ENCODE measurements at regions not wholly inside any gene's neighbourhood (a gene's known extent, or its start where the extent isn't known, plus 50 kb on each side); places are given as distances from the start of the nearest gene placed in this dataset.

DNA sequence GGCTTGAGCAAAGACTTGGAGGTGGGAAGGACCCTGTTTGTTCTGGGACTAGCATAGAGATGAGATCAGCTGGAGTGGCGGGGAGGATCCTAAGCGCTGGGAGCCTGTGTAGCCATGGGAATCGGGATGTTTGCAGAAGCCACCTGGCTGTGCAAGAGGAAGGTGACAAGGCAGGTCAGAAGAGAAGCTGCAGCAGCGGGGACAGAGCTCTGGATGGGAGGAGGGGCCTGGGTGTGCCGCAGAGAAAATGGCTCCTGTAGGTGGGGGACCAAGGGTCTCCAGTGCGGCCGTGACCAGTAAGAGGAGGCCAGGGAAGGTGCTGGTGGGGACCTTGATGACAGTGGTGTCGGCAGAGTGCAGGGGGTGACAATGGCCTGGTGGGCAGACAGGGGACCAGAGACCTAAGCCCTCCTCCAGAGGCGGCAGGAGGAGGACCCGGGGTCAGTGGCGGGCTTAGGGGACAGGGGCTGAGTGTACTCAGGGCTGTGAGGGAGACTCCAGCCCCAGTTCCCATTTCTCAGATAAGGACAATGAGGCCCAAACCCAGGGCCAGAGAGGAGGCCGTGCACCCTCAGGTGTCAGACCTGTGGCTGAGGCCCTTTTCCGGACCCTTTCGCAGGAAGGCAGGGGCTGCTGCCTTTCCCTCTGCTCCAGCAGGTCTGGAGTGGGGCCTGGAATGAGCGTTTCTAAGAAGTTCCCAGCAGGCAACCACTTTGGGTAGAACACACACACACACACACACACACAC is 206.6 kb upstream of the RTL1 start:
- no peak for DNase-seq (ENCODE audit: low spot score)
- H3K4me1 ChIP-seq (replicated peaks): no peaks in the 10 kb centered on the region
- no peak for TF ChIP-seq POLR2A (IDR thresholded peaks at IDR 0.05)
- TF ChIP-seq POLR2AphosphoS5 (IDR thresholded peaks at IDR 0.05): no peak
- TF ChIP-seq CTCF (IDR thresholded peaks at IDR 0.05): no peak
- no peak overlapping the region for H3K27ac ChIP-seq
- H3K36me3 ChIP-seq: no peaks in the 10 kb centered on the region
- peaks cover 4% of the 10 kb centered on the region for H3K27me3 ChIP-seq (replicated peaks; ENCODE audit: insufficient read depth)
- H3K9me3 ChIP-seq: no peaks in the 10 kb centered on the region
- intact Hi-C loops (cut with DNase I): no loop called here
- WGBS: 84% methylated on average over 14 of the region's 15 CpGs
- H3K4me3 ChIP-seq: no peak overlapping the region

- Histone ChIP-seq H3K4me1 (replicated peaks) (no peaks in the 10 kb centered on the region), H3K36me3 (no peaks in the 10 kb centered on the region), H3K4me3 (no peak overlapping the region), H3K9me3 (no peaks in the 10 kb centered on the region), H3K27me3 (replicated peaks; ENCODE audit: insufficient read depth) (peaks cover 4% of the 10 kb centered on the region), H3K27ac (no peak overlapping the region)
- intact Hi-C loops (cut with DNase I): no loop called here
- 82% methylated on average over 20 of the region's 22 CpGs for WGBS
- no peak for TF ChIP-seq POLR2AphosphoS5 (IDR thresholded peaks at IDR 0.05)
- no peak for TF ChIP-seq CTCF (IDR thresholded peaks at IDR 0.05)
- no peak for TF ChIP-seq POLR2A (IDR thresholded peaks at IDR 0.05)
- DNase-seq (ENCODE audit: low spot score): no peak
Measured at GRCh38 chr14:101110729-101111619, 207.5 kb upstream of the RTL1 start.

GRCh38 chr14:101111620-101112290 is 208.2 kb upstream of the RTL1 start:
- Histone ChIP-seq H3K9me3 (no peaks in the 10 kb centered on the region), H3K4me1 (replicated peaks) (no peaks in the 10 kb centered on the region), H3K27me3 (replicated peaks; ENCODE audit: insufficient read depth) (peaks cover 4% of the 10 kb centered on the region), H3K4me3 (no peak overlapping the region), H3K27ac (no peak overlapping the region), H3K36me3 (no peaks in the 10 kb centered on the region)
- intact Hi-C loops (cut with DNase I): no loop called here
- no peak for DNase-seq (ENCODE audit: low spot score)
- 69% methylated on average over 22 of the region's 23 CpGs for WGBS
- no peak for TF ChIP-seq POLR2A (IDR thresholded peaks at IDR 0.05)
- TF ChIP-seq POLR2AphosphoS5 (IDR thresholded peaks at IDR 0.05): no peak
- no peak for TF ChIP-seq CTCF (IDR thresholded peaks at IDR 0.05)

DNA sequence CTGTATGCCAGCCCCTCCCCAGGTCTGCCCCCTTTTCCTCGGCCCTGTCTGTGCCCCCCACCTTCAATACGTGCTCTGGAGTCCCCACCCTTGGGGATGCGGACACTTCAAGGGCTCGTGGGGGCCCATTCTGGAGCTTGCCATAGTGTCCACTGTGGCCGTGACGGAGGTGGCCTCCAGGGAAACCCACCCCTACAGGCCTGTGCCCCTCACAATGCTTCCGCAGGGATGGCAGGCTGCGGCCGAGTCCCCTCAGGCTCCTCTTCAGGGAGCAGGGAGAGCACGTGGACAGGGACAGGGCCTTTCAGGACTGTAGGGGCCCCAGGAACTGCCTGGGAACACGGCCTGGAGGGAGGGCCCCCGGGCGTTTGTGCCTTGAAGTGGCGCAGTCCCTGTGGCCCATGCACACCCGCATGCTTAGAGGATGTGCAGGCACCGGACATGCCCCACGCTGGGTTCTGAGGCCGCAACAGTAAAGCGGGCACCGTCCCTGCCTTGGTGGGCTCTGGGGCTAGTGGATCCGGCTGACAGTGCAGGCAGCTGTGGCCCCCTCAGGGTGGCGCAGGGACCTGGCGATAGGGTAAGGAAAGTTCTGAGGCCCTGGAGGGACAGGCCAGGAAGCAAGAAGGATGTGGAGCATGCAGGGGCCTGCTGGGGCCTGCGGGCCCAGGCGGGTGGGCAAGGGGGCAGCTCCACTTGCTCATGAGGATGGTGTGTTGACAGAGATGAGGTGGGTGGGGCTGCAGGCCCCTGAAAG is 209.0 kb upstream of the RTL1 start:
- no peak for DNase-seq (ENCODE audit: low spot score)
- peaks cover 4% of the 10 kb centered on the region for H3K27me3 ChIP-seq (replicated peaks; ENCODE audit: insufficient read depth)

More for the DNA sequence above, 209.0 kb upstream of the RTL1 start:
- intact Hi-C loops (cut with DNase I): no loop called here
- H3K9me3 ChIP-seq: no peaks in the 10 kb centered on the region
- 81% methylated on average over 23 of the region's 25 CpGs for WGBS
- no peak overlapping the region for H3K27ac ChIP-seq
- H3K36me3 ChIP-seq: no peaks in the 10 kb centered on the region
- H3K4me1 ChIP-seq (replicated peaks): no peaks in the 10 kb centered on the region
- no peak overlapping the region for H3K4me3 ChIP-seq
- TF ChIP-seq POLR2A (IDR thresholded peaks at IDR 0.05) (no peak), POLR2AphosphoS5 (IDR thresholded peaks at IDR 0.05) (no peak), CTCF (IDR thresholded peaks at IDR 0.05) (no peak)

Measured in prostate gland (tissue), 2 donors.